ENCODE measurements at regions not wholly inside any gene's neighbourhood (a gene's known extent, or its start where the extent isn't known, plus 50 kb on each side); places are given as distances from the start of the nearest gene placed in this dataset.

- no peak for TF ChIP-seq CTCF (IDR thresholded peaks at IDR 0.05)
- H3K4me3 Mint-ChIP-seq: no peak overlapping the region
- H3K27ac Mint-ChIP-seq: no peak overlapping the region
- H3K9me3 Mint-ChIP-seq: peaks cover 15% of the 10 kb centered on the region
- H3K4me1 Mint-ChIP-seq: no peaks in the 10 kb centered on the region
- H3K36me3 Mint-ChIP-seq (ENCODE audit: low read depth): no peaks in the 10 kb centered on the region
- H3K27me3 Mint-ChIP-seq (ENCODE audit: low read depth, poor library complexity): no peaks in the 10 kb centered on the region
- no peak for DNase-seq
These were observed 398.3 kb upstream of the NAALADL2 start for GRCh38 chr3:174460831-174461230.

DNA sequence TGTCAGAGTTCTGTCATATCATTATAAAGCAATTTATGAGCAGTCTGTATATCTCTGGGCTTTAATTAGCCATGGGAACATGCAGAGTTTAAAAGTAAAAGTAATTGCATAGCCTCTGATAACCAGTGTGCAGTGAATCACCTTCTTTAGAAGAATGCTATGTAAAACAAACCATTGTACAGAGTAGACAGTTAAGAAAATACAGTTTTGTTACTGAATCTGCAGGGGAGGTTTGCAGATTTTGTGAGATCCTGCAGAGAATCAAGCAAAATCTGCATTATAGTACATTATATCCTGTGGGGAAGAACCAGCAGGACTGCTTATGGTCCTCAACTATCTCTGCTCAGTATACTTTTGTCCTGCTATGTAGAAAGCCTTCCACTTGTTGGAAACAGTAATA lies 396.2 kb upstream of the NAALADL2 start:
- no peak overlapping the region for H3K27ac Mint-ChIP-seq
- H3K36me3 Mint-ChIP-seq (ENCODE audit: low read depth): no peaks in the 10 kb centered on the region
- H3K4me1 Mint-ChIP-seq: no peaks in the 10 kb centered on the region
- TF ChIP-seq CTCF (IDR thresholded peaks at IDR 0.05): no peak
- no peaks in the 10 kb centered on the region for H3K9me3 Mint-ChIP-seq
- DNase-seq: no peak
- H3K27me3 Mint-ChIP-seq (ENCODE audit: low read depth, poor library complexity): no peaks in the 10 kb centered on the region
- no peak overlapping the region for H3K4me3 Mint-ChIP-seq

DNA sequence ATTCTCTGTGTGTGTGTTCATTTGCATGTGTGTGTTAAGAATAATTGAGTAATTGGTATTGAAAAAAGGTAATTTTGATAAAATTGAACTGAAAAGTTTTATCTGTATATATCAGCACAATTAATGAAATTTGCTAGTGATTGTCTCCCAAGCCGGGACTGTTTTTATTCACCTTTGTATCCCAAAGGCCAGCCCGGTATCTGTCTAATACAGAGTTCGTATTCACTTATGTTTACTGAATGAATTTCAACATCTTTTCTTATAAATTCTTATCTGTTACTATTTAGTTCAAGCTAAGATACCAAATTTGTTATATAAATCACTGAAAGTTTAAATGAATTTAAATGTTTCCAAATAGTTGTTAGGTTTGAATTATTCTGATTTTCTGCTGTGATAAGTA lies 394.0 kb upstream of the NAALADL2 start:
- Mint-ChIP-seq H3K4me1 (no peaks in the 10 kb centered on the region), H3K36me3 (ENCODE audit: low read depth) (no peaks in the 10 kb centered on the region), H3K27ac (no peak overlapping the region), H3K4me3 (no peak overlapping the region), H3K9me3 (no peaks in the 10 kb centered on the region), H3K27me3 (ENCODE audit: low read depth, poor library complexity) (no peaks in the 10 kb centered on the region)
- DNase-seq: no peak
- TF ChIP-seq CTCF (IDR thresholded peaks at IDR 0.05): no peak

DNA sequence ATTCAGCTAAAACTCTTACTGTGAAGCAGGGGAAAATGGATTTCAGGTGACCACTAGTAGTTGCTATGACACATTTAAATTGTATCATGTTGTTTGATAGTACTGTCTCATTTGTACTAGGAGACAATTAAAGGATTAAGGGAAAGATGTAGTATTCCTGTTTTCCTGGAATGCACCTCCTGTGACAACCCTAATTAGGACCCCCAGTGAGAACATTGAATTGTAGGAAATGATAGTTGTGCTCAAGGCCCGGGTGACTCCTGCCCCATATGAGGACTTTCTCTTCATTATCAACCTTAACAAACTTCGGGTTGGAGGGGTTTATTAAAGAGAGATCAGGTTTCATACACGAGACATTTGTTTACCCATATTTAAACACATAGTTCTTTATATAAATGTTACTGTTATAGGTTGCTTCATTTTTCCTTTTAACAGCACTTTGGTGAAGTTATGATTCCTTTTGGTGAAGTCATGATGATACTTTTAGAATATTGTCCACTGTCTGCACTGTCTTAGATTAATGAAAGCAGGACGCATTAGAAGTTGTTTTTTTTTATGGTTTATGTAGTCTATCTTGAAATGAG lies 392.6 kb upstream of the NAALADL2 start:
- H3K27ac Mint-ChIP-seq: no peak overlapping the region
- H3K36me3 Mint-ChIP-seq (ENCODE audit: low read depth): no peaks in the 10 kb centered on the region
- H3K27me3 Mint-ChIP-seq (ENCODE audit: low read depth, poor library complexity): no peaks in the 10 kb centered on the region
- no peak for DNase-seq
- no peak for TF ChIP-seq CTCF (IDR thresholded peaks at IDR 0.05)
- no peaks in the 10 kb centered on the region for H3K9me3 Mint-ChIP-seq
- no peaks in the 10 kb centered on the region for H3K4me1 Mint-ChIP-seq
- H3K4me3 Mint-ChIP-seq: no peak overlapping the region

DNA sequence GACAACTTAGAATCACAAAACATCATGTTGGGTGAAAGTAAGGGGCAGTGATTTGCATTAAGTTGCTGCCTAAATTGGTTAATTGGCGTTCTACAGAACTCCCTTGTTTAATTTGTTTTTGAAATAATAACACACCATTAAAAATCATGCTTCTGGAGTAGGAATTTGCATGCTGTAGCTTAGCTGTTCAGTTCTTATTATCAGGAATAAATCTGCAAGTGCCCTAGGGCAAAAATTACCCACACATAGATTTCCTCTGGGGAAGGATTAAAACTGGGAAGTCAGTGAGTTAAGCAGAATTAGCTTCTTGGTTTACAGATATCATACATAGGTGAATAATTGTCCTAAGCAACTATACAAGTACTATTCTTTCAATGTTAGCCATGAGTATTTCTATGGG lies 381.6 kb upstream of the NAALADL2 start:
- no peaks in the 10 kb centered on the region for H3K9me3 Mint-ChIP-seq
- H3K4me3 Mint-ChIP-seq: no peak overlapping the region
- no peaks in the 10 kb centered on the region for H3K4me1 Mint-ChIP-seq
- H3K27me3 Mint-ChIP-seq (ENCODE audit: low read depth, poor library complexity): no peaks in the 10 kb centered on the region
- TF ChIP-seq CTCF (IDR thresholded peaks at IDR 0.05): no peak
- no peak overlapping the region for H3K27ac Mint-ChIP-seq
- no peaks in the 10 kb centered on the region for H3K36me3 Mint-ChIP-seq (ENCODE audit: low read depth)
- no peak for DNase-seq

- Mint-ChIP-seq H3K9me3 (no peaks in the 10 kb centered on the region), H3K27ac (no peak overlapping the region), H3K36me3 (ENCODE audit: low read depth) (no peaks in the 10 kb centered on the region), H3K4me3 (no peak overlapping the region), H3K27me3 (ENCODE audit: low read depth, poor library complexity) (no peaks in the 10 kb centered on the region), H3K4me1 (no peaks in the 10 kb centered on the region)
- TF ChIP-seq CTCF (IDR thresholded peaks at IDR 0.05): no peak
- no peak for DNase-seq
These were observed 378.4 kb upstream of the NAALADL2 start for GRCh38 chr3:174480767-174481166.

All from nephron progenitor cell (in vitro differentiated cells).